NCI-H2227 treated with DMSO at 0.1 percent for 48 hours (cell line): ENCODE measurements at regions not wholly inside any gene's neighbourhood (a gene's known extent, or its start where the extent isn't known, plus 50 kb on each side); places are given as distances from the start of the nearest gene placed in this dataset.
A peak's percentile ranks its signal among the peaks of the same experiment; 100 is the strongest.

ENCODE experiments used
- DNase-seq: peaks from one replicate; lab custom pipeline; 2025; lab: John Stamatoyannopoulos, UW

DNA sequence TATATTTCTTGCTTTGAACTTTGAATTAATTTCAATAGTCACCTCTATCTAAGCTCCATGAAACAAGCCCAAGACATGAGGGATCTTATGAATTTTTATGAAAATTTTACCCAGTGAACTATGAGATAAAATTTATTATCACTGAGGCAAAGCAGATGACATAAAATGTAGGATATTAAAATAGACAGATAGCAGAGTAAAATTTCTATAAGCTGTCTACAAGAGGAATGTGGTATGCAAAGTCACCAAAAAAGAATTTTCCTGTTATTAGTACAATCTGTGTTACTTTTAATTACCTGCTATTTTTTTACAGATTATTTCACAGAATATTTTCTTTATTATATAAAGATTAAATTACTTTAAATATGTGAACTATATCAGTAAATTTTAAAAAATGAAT lies 2312.6 kb downstream of the PCDH9 start:
- DNase-seq, result no peak

DNA sequence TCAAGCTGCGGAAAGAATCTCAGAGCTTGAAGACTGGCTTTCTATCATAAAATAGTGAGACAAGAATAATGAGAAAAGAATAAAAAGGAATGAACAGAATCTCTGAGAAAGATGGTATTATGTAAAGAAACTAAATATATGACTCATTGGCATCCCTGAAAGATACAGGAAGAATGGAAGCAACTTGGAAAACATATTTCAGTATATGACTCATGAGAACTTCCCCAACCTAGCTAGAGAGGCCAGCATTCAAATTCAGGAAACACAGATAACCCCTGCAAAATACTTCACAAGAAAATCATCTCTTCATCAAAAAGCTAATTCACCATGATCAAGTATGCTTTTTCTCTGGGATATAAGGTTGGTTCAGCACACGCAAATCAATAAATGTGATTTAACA lies 2318.0 kb downstream of the PCDH9 start:
- no peak for DNase-seq

GRCh38 chr13:64910096-64910495 lies 2320.0 kb downstream of the PCDH9 start:
- peak; percentile 21 for DNase-seq

DNA sequence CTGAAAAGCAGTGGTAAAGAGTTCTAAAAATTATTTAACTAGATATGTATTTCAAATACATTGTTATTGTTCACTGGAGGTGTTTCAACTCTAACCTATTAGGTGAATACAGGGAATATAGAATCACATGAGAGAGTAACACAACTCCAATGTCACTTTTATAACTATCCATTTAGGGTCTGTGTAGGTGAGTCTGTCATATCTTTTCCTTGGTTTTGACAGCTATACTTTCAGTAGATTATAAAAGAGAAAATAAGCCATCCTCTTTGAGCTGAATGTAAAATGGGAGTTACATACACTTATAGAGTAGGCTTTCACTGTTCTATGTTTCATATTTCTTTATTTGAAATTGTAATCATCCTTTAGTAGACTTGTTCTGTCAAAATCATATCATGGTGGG lies 2321.0 kb downstream of the PCDH9 start:
- no peak for DNase-seq

DNA sequence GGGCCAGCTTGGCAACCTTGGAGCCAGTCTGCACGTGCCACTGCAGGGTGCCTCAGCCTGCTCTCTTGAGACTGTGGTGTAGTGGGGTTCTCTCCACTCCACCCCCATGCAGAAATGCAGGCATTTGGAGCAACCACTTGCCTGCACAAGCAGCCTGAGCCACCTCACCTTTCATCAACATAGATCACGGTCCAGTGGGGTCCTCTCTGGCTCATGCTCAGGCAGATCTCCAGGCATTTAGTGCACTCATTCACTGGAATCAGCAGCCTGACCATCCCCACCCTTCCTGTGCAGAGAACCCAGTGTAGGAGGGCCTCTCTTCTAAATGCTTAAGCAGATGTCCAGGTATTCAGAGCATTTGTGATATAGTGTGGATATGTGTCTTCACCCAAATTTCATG lies 2330.1 kb downstream of the PCDH9 start:
- DNase-seq, result no peak

DNA sequence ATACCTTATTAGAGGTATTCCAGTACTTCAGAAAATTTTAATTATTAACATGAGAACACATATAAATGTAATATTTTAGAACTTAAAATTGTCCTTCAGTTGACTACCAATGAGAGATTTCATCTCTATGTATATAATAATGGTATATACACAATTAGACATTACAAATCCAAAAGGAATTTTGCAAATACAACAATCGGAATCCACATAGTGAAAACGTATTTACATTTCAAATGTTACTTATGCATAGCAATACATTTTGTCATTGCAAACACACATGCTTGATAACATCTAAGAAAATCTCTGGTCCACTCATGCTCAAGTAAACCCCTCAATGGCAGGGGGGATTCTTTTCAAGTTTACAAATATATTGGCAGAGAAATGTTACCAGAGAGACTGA lies 2345.2 kb downstream of the PCDH9 start:
- DNase-seq, result no peak

DNA sequence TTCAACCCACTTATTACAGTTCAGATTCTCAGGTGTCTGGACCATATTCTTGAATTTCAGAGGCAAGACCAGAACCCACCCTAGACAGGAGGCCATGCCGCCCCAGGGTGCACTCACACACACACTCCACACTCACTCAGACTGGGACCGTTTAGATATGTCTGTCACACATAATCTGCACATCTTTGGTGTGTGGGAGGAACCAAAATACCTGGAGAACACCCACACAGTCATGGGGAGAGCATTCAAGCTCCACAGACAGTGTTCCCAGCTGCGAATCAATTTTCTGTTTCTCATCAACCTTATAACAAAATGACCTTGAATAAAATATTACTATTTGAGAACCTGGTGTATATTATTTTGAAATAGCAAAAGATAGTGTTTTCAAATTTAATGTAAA lies 2353.0 kb downstream of the PCDH9 start:
- DNase-seq, result no peak

DNA sequence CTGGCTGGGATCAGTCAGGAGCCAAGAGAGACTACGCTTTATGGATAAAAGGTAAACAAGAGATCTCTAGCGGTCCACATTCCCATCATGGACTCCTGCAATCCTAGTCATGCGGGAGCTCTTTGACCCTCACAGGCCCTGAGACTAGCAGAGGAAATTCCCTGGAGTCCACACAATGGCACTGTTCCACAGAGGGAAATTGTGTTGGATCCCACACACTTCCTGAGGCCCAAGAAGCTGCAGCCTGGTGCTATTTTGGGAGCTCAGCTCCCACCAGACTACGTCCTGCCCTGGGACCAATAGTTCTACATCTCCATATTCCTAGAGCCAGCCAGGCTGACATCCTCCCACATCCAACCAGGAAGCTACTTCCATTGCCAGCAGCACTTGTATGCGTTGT lies 2358.4 kb downstream of the PCDH9 start:
- no peak for DNase-seq

DNA sequence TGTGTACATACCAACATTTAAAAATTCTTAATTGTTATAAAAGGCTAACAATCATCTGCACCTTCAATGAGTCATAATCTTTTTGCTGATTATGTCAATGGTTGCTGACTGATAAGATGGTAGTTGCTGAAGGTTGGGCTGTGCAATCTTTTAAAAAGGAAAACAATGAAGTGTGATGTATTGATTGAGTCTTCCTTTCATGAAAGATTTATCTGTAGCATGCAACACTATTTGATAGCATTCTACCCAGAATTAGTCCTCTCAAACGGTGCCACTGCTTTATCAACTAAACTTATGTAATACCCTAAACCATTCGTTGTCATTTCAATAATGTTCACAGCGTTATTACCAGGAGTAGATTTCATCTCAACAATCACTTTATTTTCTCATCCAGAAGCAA lies 2360.6 kb downstream of the PCDH9 start:
- DNase-seq, result no peak

- no peak for DNase-seq
Observed at GRCh38 chr13:64867856-64868255, 2362.3 kb downstream of the PCDH9 start.

GRCh38 chr13:64866331-64866730 lies 2363.8 kb downstream of the PCDH9 start:
- no peak for DNase-seq

GRCh38 chr13:64855506-64855905 lies 2374.6 kb downstream of the PCDH9 start:
- DNase-seq, result no peak

DNA sequence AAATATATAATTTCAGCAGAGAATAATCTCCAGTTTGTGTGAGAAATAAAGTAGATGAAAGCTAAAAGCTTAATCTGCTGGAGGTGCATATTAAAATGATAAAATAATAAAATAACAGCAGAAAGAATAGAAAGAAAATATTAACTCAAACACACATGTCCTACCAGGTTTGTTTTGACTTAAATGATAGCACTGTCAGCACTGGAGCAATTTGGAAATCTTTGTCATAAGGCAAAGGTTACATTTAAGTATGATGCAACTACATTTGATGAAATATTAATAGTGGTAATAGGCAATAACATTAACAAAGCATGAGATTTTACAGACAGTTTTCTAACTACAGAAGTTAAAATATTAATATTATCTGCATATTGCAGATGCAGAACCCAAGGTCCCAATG lies 2380.1 kb downstream of the PCDH9 start:
- DNase-seq, result no peak

- no peak for DNase-seq
Observed at GRCh38 chr13:64849196-64849595, 2380.9 kb downstream of the PCDH9 start.

DNA sequence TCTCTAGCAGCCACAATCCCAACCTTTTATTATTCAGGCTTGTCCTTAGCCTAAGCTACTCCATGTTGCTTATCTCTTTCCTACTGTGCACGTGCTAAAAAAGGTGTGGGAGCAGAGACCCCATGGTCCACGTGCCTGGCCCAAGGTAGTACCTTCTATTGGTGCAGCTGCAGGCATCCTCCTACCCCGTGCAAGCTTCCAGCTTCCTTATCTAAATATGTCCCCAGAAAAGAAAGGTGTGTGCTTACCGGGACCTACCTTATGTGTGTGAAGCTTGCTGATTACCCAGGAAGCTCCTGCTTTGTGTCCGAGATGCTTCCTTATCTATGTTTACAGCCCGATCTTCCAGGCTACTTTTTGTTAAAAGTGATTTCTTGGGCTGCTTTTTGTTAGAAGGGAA lies 2382.4 kb downstream of the PCDH9 start:
- no peak for DNase-seq

DNA sequence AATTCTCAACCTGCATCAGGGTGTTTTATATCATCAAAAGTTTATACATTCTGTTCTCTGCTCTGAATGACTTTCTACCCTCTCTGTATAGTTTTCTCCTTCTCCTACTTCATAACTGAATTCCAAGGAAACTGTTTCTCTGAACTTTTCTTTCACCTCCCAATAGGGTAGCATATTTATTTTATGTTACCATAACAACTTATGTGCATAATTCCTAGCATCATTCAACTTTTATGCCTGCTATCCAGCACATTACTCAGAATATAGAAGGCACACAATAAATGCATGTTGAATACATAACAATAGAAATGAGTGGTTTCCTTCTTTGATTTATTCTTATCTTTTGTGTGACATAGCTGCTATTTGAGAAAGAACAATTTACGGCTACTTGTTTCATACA lies 2385.0 kb downstream of the PCDH9 start:
- no peak for DNase-seq

GRCh38 chr13:64819081-64819480 lies 2411.1 kb downstream of the PCDH9 start:
- DNase-seq, result no peak

DNA sequence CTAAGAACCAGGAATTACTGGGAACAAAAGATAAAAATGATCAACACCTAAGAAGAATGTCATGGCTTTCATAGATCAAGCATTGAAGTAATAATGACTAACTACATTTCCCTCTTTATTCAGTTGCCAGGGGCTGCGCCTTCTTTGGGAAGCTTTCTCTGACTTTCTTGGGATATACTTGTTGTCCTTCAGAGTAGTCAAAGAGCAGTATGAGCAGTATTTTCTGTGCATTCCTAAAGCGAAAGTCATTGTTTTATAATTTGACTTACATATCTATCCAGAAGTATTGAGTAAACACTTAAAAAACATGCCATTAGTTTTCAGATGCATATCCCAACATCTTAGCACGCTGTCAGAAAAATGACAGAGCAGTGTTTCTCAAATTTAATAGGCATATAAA lies 2412.4 kb downstream of the PCDH9 start:
- DNase-seq, result no peak

DNA sequence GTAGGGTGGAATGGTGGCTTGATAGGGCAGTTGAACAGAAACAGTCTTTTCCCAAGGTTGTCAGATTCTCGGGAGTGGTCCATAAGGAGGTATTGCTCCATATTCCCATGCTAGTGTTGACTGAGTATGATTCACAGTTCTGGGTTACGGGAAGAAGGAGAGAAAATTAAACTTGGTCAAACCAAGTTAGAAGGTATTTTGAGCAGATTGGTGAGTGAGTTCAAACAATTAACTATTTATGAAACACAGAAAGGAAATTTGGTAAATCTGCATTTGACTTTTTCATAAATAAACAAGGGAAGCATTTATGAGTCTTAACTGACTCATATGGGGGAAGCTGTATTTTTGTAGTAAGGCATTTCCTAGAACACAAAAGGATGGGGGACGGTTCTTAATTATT lies 2419.4 kb downstream of the PCDH9 start:
- DNase-seq, result no peak

- no peak for DNase-seq
Observed at GRCh38 chr13:64808704-64809103, 2421.4 kb downstream of the PCDH9 start.

GRCh38 chr13:64801768-64802167 lies 2428.4 kb downstream of the PCDH9 start:
- no peak for DNase-seq

- DNase-seq, result no peak
Observed at GRCh38 chr13:64798422-64798821, 2431.7 kb downstream of the PCDH9 start.

- DNase-seq, result no peak
Observed at GRCh38 chr13:64793592-64793991, 2436.5 kb downstream of the PCDH9 start.

GRCh38 chr13:64793131-64793530 lies 2437.0 kb downstream of the PCDH9 start:
- no peak for DNase-seq

GRCh38 chr13:64791373-64791772 lies 2438.8 kb downstream of the PCDH9 start:
- no peak for DNase-seq
